HEK293T (cell line): ENCODE measurements at regions not wholly inside any gene's neighbourhood (a gene's known extent, or its start where the extent isn't known, plus 50 kb on each side); places are given as distances from the start of the nearest gene placed in this dataset.

Experiments used
- ARNT ChIP-seq: fragments of 450-650 bp; IDR thresholded peaks from 2 replicates; pipeline ENCODE4 v1.6.1; 2017; ENCODE audit warnings: mild to moderate bottlenecking
- BHLHE40 ChIP-seq: fragments of 450-650 bp; IDR thresholded peaks from 2 replicates; pipeline ENCODE4 v1.6.1; 2016; ENCODE audit warnings: mild to moderate bottlenecking, moderate library complexity, borderline replicate concordance
- CTBP1 ChIP-seq: fragments of 450-650 bp; IDR thresholded peaks from 2 replicates; pipeline ENCODE4 v1.6.1; 2016; ENCODE audit warnings: borderline replicate concordance
- ELF4 ChIP-seq: fragments of 450-650 bp; IDR thresholded peaks from 2 replicates; pipeline ENCODE4 v1.6.1; 2017; ENCODE audit warnings: antibody characterized with exemption
- FOXA1 ChIP-seq: fragments of 450-650 bp; IDR thresholded peaks from 2 replicates; pipeline ENCODE4 v1.6.1; 2016; ENCODE audit warnings: mild to moderate bottlenecking
- FOXK2 ChIP-seq: fragments of 450-650 bp; IDR thresholded peaks from 2 replicates; pipeline ENCODE4 v1.6.1; 2016; ENCODE audit warnings: mild to moderate bottlenecking
- FOXM1 ChIP-seq: fragments of 450-650 bp; IDR thresholded peaks from 2 replicates; pipeline ENCODE4 v1.6.1; 2017; ENCODE audit warnings: mild to moderate bottlenecking, borderline replicate concordance
- HDGF ChIP-seq: fragments of 450-650 bp; IDR thresholded peaks from 2 replicates; pipeline ENCODE4 v1.6.1; 2017; ENCODE audit warnings: antibody characterized with exemption, borderline replicate concordance
- LEF1 ChIP-seq: fragments of 450-650 bp; IDR thresholded peaks from 2 replicates; pipeline ENCODE4 v1.6.1; 2017; ENCODE audit warnings: mild to moderate bottlenecking, borderline replicate concordance
- PKNOX1 ChIP-seq: fragments of 450-650 bp; IDR thresholded peaks from 2 replicates; pipeline ENCODE4 v1.6.1; 2016
- SP1 ChIP-seq: fragments of 450-650 bp; IDR thresholded peaks from 2 replicates; pipeline ENCODE4 v1.6.1; 2017
- SUZ12 ChIP-seq: fragments of 450-650 bp; IDR thresholded peaks from 2 replicates; pipeline ENCODE4 v1.6.1; 2016; ENCODE audit warnings: mild to moderate bottlenecking
- ZNF384 ChIP-seq: fragments of 450-650 bp; IDR thresholded peaks from 2 replicates; pipeline ENCODE4 v1.6.1; 2016

- no peak for TF ChIP-seq FOXM1
- no peak for TF ChIP-seq ZNF384
- no peak for TF ChIP-seq BHLHE40
- TF ChIP-seq FOXA1, result no peak
- no peak for TF ChIP-seq PKNOX1
- no peak for TF ChIP-seq ELF4
- TF ChIP-seq HDGF, result no peak
- TF ChIP-seq ARNT, result no peak
- no peak for TF ChIP-seq FOXK2
- TF ChIP-seq SUZ12, result no peak
- no peak for TF ChIP-seq SP1
- no peak for TF ChIP-seq CTBP1
- no peak for TF ChIP-seq LEF1
Observed at GRCh38 chr2:30041884-30042283, 104.9 kb upstream of the YPEL5 start.
